H1 (cell line): ENCODE measurements at regions not wholly inside any gene's neighbourhood (a gene's known extent, or its start where the extent isn't known, plus 50 kb on each side); places are given as distances from the start of the nearest gene placed in this dataset.

ENCODE experiments used
- CTCF ChIA-PET: fragments of 300-600 bp; sonication (Branson Sonifier 250); formaldehyde crosslinking; loops from one replicate; lab custom pipeline; 2021; ENCODE audit not compliant: partially characterized antibody; lab: Charles Lee
- POLR2A ChIA-PET: fragments of 300-600 bp; sonication (Branson Sonifier 250); formaldehyde crosslinking; loops from one replicate; lab custom pipeline; 2021; ENCODE audit warnings: inconsistent platforms; ENCODE audit not compliant: partially characterized antibody; lab: Charles Lee
- DNase-seq, 2 experiments: peaks; one replicate each; pipeline versions ENCODE4 v3.0.0 to v3.0.0-alpha.2; 2010 to 2022; ENCODE audit warnings: low spot score in 2 of 2, low read depth in 1 of 2, mixed read lengths in 1 of 2
- FAIRE-seq: peaks from 2 replicates; lab custom pipeline; 2011; peaks lifted over from hg19 to GRCh38; lab: Jason Lieb, UNC
- H2AFZ ChIP-seq: 2 replicates; pipeline ENCODE4 v1.8.1; 2012; ENCODE audit warnings: low read length, inconsistent platforms
- H2AK5ac ChIP-seq: 2 replicates; pipeline ENCODE4 v1.6.1; 2013; ENCODE audit warnings: low read depth, low read length
- H2BK120ac ChIP-seq: replicated peaks from 2 replicates; pipeline ENCODE3; 2013; ENCODE audit warnings: low read depth, low read length, inconsistent platforms
- H2BK12ac ChIP-seq: 2 replicates; pipeline ENCODE4 v1.6.1; 2013; ENCODE audit warnings: low read depth, low read length
- H2BK15ac ChIP-seq: 2 replicates; pipeline ENCODE4 v1.6.1; 2013; ENCODE audit warnings: low read length
- H2BK20ac ChIP-seq: 2 replicates; pipeline ENCODE4 v1.6.1; 2013; ENCODE audit warnings: low read length
- H2BK5ac ChIP-seq: 2 replicates; pipeline ENCODE4 v1.6.1; 2013; ENCODE audit warnings: low read depth, low read length
- H3K14ac ChIP-seq: 2 replicates; pipeline ENCODE4 v1.6.1; 2013; ENCODE audit warnings: inconsistent platforms; ENCODE audit not compliant: insufficient read length
- H3K18ac ChIP-seq: 2 replicates; pipeline ENCODE4 v1.6.1; 2013; ENCODE audit warnings: low read length; ENCODE audit errors: extremely low read depth
- H3K23ac ChIP-seq: 2 replicates; pipeline ENCODE4 v1.6.1; 2013; ENCODE audit warnings: inconsistent platforms; ENCODE audit not compliant: insufficient read length
- H3K23me2 ChIP-seq: 2 replicates; pipeline ENCODE4 v1.6.1; 2013; ENCODE audit warnings: low read depth, low read length
- H3K27ac ChIP-seq: 2 replicates; pipeline ENCODE4 v1.6.1; 2011; ENCODE audit warnings: low read depth, low read length, inconsistent platforms
- H3K27me3 ChIP-seq, 4 experiments: replicated peaks in 1 of 4; 1 replicate in 1 of 4; 2 replicates in 3 of 4; pipeline versions ENCODE4 v1.6.1 to v1.8.1; 2011 to 2013; ENCODE audit warnings: low read length in 3 of 4, mild to moderate bottlenecking in 3 of 4, inconsistent platforms in 2 of 4, mixed read lengths in 2 of 4, moderate library complexity in 1 of 4; ENCODE audit not compliant: control insufficient read depth in 3 of 4, insufficient read depth in 3 of 4; ENCODE audit errors: extremely low read depth in 1 of 4
- H3K36me3 ChIP-seq, 4 experiments: 2 replicates each; pipeline versions ENCODE4 v1.6.1 to v1.8.1; 2011 to 2013; ENCODE audit warnings: mild to moderate bottlenecking in 4 of 4, low read length in 3 of 4, moderate library complexity in 2 of 4, control low read depth in 1 of 4, inconsistent platforms in 1 of 4; ENCODE audit not compliant: insufficient read depth in 4 of 4, control insufficient read depth in 2 of 4
- H3K4ac ChIP-seq: replicated peaks from 2 replicates; pipeline ENCODE3; 2013; ENCODE audit warnings: low read length, low read depth, mixed read lengths, inconsistent platforms; ENCODE audit not compliant: insufficient read length
- H3K4me1 ChIP-seq, 4 experiments: replicated peaks in 1 of 4; 1 replicate in 1 of 4; 2 replicates in 3 of 4; pipeline versions ENCODE4 v1.6.1 to v1.8.1; 2011 to 2013; ENCODE audit warnings: low read length in 3 of 4, inconsistent platforms in 2 of 4, mixed read lengths in 1 of 4; ENCODE audit not compliant: insufficient read depth in 4 of 4, control insufficient read depth in 3 of 4
- H3K4me2 ChIP-seq, 2 experiments: 2 replicates each; pipeline versions ENCODE4 v1.6.1 to v1.8.1; 2011 to 2013; ENCODE audit warnings: low read depth in 2 of 2, low read length in 2 of 2, control low read depth in 1 of 2, inconsistent platforms in 1 of 2, mild to moderate bottlenecking in 1 of 2; ENCODE audit not compliant: insufficient read depth in 1 of 2
- H3K4me3 ChIP-seq, 4 experiments: fragments of 200-600, 300-600 bp in 1 of 4; sonication (generic), shearing (Covaris generic), sonication (Bioruptor Twin) in 1 of 4; 2 replicates each; pipeline versions ENCODE4 v1.5.1 to v1.8.1; 2011 to 2016; ENCODE audit warnings: low read length in 4 of 4, low read depth in 3 of 4, control low read depth in 2 of 4, inconsistent platforms in 2 of 4, mild to moderate bottlenecking in 2 of 4, mixed read lengths in 1 of 4, moderate library complexity in 1 of 4; ENCODE audit not compliant: insufficient read depth in 2 of 4; ENCODE audit errors: extremely low read depth in 1 of 4
- H3K56ac ChIP-seq: replicated peaks from 2 replicates; pipeline ENCODE3; 2013; ENCODE audit warnings: low read depth, mild to moderate bottlenecking, mixed read lengths, low read length, inconsistent platforms; ENCODE audit not compliant: insufficient read length
- H3K79me1 ChIP-seq: 2 replicates; pipeline ENCODE4 v1.6.1; 2013; ENCODE audit warnings: low read depth, low read length, control low read depth
- H3K79me2 ChIP-seq, 2 experiments: 2 replicates each; pipeline versions ENCODE4 v1.6.1 to v1.8.1; 2012 to 2013; ENCODE audit warnings: low read length in 2 of 2, mild to moderate bottlenecking in 2 of 2, inconsistent platforms in 1 of 2; ENCODE audit not compliant: insufficient read depth in 2 of 2, control insufficient read depth in 1 of 2
- H3K9ac ChIP-seq, 4 experiments: replicated peaks in 1 of 4; 1 replicate in 1 of 4; 2 replicates in 3 of 4; pipeline versions ENCODE4 v1.6.1 to v1.8.1; 2011 to 2013; ENCODE audit warnings: low read depth in 3 of 4, low read length in 3 of 4, control low read depth in 2 of 4, mild to moderate bottlenecking in 2 of 4, moderate library complexity in 2 of 4, inconsistent platforms in 1 of 4; ENCODE audit errors: extremely low read depth in 1 of 4
- H3K9me3 ChIP-seq, 2 experiments: 2 replicates each; pipeline versions ENCODE4 v1.6.1 to v1.8.1; 2012 to 2013; ENCODE audit warnings: mild to moderate bottlenecking in 2 of 2, moderate library complexity in 2 of 2, control low read depth in 1 of 2, inconsistent platforms in 1 of 2, low read depth in 1 of 2, low read length in 1 of 2, mixed read lengths in 1 of 2; ENCODE audit not compliant: insufficient read depth in 2 of 2
- H4K20me1 ChIP-seq, 2 experiments: replicated peaks in 1 of 2; 2 replicates each; pipeline versions ENCODE3 to v1.8.1; 2011 to 2013; ENCODE audit warnings: inconsistent platforms in 2 of 2, low read length in 2 of 2, mild to moderate bottlenecking in 1 of 2; ENCODE audit not compliant: insufficient read depth in 2 of 2, control insufficient read depth in 1 of 2
- H4K5ac ChIP-seq: 2 replicates; pipeline ENCODE4 v1.6.1; 2013; ENCODE audit warnings: low read length, low read depth, mixed read lengths, inconsistent platforms; ENCODE audit not compliant: insufficient read length
- H4K8ac ChIP-seq: 2 replicates; pipeline ENCODE4 v1.8.0; 2013; ENCODE audit warnings: mild to moderate bottlenecking, moderate library complexity, low read length, inconsistent platforms; ENCODE audit not compliant: insufficient read depth; ENCODE audit errors: extremely low read depth
- H4K91ac ChIP-seq: replicated peaks from 2 replicates; pipeline ENCODE3; 2013; ENCODE audit warnings: low read length, mixed read lengths, inconsistent platforms; ENCODE audit not compliant: insufficient read length
- KDM1A ChIP-seq: fragments of 200-600, 300-600 bp; sonication (generic); IDR thresholded peaks from 2 replicates; pipeline ENCODE4 v1.7.1; 2016; ENCODE audit warnings: mild to moderate bottlenecking, low read length, borderline replicate concordance
- WGBS, 2 experiments: shearing (Covaris generic) in 1 of 2; methylation state at CpG; one replicate each; pipeline versions ENCODE4 v1.1.6 to v1.1.7; 2013 to 2015; ENCODE audit warnings: low lambda C conversion rate in 2 of 2, mixed read lengths in 2 of 2, inconsistent platforms in 1 of 2, low coverage in 1 of 2, missing lambda C conversion rate in 1 of 2; ENCODE audit not compliant: insufficient replicate concordance in 2 of 2, insufficient coverage in 1 of 2, insufficient read length in 1 of 2; ENCODE audit errors: extremely low coverage in 1 of 2, missing lambda C conversion rate in 1 of 2; 5-methylcytosine and 5-hydroxymethylcytosine counted together

- Histone ChIP-seq H3K4me3 (no peak overlapping the region), H3K36me3 (no peaks in the 10 kb centered on the region), H4K5ac (no peak overlapping the region), H3K79me2 (no peaks in the 10 kb centered on the region), H4K8ac (no peak overlapping the region), H2AFZ (no peak overlapping the region), H3K23me2 (no peaks in the 10 kb centered on the region), H4K20me1 (no peaks in the 10 kb centered on the region), H3K56ac (no peak overlapping the region), H3K4me1 (peaks cover 0 to 2% (median 1%) of the 10 kb centered on the region in 4 experiments; a peak in 2 of 7 replicates), H3K4me2 (no peak overlapping the region), H2AK5ac (no peak overlapping the region), H2BK5ac (no peak overlapping the region), H3K14ac (no peak overlapping the region), H2BK20ac (no peak overlapping the region), H3K23ac (no peak overlapping the region), H2BK12ac (no peak overlapping the region), H3K9me3 (no peaks in the 10 kb centered on the region), H4K91ac (no peak overlapping the region), H3K9ac (no peak overlapping the region), H3K27ac (no peak overlapping the region), H3K27me3 (no peaks in the 10 kb centered on the region), H3K18ac (no peak overlapping the region), H2BK120ac (no peak overlapping the region), H3K79me1 (no peaks in the 10 kb centered on the region; the same call in 1 of the 2 replicates), H2BK15ac (no peak overlapping the region), H3K4ac (no peak overlapping the region)
- CTCF ChIA-PET, result no interaction called here
- FAIRE-seq, result no peak
- POLR2A ChIA-PET, result no interaction called here
- no peak for DNase-seq
- WGBS, 2 experiments, result 94% methylated on average over 8 of the region's 8 CpGs; no CpG with 5 or more reads in 1 of the 2 experiments
- no peak for TF ChIP-seq KDM1A
Observed at GRCh38 chr6:14762077-14762476, 483.8 kb upstream of the JARID2 start.
